KOPT-K1 (cell line): ENCODE measurements at regions not wholly inside any gene's neighbourhood (a gene's known extent, or its start where the extent isn't known, plus 50 kb on each side); places are given as distances from the start of the nearest gene placed in this dataset.

Experiments
- H3K27ac ChIP-seq: fragments of 200-600 bp; sonication (generic); 2 replicates; pipeline ENCODE4 v1.5.1; 2016; ENCODE audit warnings: antibody characterized with exemption, mild to moderate bottlenecking, low read depth, low read length; ENCODE audit not compliant: poor library complexity, severe bottlenecking
- H3K36me3 ChIP-seq: fragments of 200-600 bp; sonication (generic); 2 replicates; pipeline ENCODE4 v1.5.1; 2017; ENCODE audit warnings: antibody characterized with exemption, mild to moderate bottlenecking, low read length, moderate library complexity; ENCODE audit not compliant: insufficient read depth
- H3K9me3 ChIP-seq: fragments of 200-600 bp; sonication (generic); 2 replicates; pipeline ENCODE4 v1.5.1; 2017; ENCODE audit warnings: antibody characterized with exemption, low read length, mild to moderate bottlenecking; ENCODE audit not compliant: insufficient read depth, poor library complexity, severe bottlenecking

DNA sequence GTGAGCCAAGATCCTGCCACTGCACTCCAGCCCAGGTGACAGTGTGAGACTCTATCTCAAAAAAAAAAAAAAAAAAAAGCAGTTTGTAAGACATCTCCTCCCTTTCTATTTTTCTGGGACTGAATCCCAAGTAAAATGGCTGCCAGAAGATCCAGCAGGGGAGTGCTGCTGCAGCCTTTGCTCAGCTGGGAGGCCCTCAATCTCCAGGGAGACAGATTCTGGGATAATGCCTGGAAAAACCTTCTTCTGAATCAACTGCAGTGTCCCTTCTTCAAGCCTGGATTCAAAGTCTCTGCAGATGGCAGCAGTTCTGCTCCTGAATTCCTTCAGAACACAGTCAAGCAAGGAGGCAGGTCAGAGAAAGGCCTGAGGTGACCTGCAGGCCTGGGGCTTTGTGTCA, 191.0 kb upstream of the NRIP1 start:
- H3K9me3 ChIP-seq: no peaks in the 10 kb centered on the region
- no peak overlapping the region for H3K27ac ChIP-seq
- H3K36me3 ChIP-seq: no peaks in the 10 kb centered on the region

GRCh38 chr21:15256996-15257395, 192.2 kb upstream of the NRIP1 start:
- Histone ChIP-seq H3K9me3 (no peaks in the 10 kb centered on the region), H3K36me3 (no peaks in the 10 kb centered on the region), H3K27ac (no peak overlapping the region)

DNA sequence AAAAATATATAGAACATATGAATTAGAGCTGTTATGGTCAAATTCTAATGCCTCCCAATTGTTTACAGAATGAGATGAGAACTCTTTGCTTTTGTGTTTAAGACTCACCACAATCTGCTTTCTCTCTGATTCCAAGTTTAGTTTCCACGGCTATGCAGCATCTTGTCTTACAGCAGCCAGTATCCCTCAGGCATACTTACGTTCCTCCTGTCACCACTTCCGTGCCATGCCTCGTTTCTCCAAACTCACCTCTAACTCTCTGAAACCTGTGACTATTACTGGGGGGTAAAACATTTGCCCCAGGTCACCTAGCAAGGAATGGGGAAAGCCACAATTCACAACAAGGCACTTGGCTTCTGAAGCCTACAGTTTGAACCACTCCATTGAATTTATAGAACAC, 192.8 kb upstream of the NRIP1 start:
- H3K9me3 ChIP-seq: no peaks in the 10 kb centered on the region
- no peaks in the 10 kb centered on the region for H3K36me3 ChIP-seq
- H3K27ac ChIP-seq: no peak overlapping the region

DNA sequence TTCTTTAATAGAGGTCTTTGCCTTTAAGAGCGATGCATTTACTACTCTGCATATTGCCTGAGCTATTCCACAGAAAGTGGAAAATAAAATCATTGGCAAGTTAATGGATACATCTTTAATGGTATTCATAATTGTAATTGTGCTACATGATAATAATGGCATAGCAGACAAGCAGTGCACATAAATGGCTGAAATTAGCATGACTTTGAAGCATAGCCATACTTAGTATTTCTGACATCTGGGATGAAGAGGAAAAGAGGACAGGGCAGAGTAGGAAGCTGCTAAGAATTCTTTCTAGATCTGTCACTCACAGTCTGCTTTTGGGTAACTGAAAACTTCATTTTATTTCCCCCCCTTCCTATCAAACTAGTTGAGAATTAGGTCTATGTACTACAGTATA, 195.0 kb upstream of the NRIP1 start:
- H3K36me3 ChIP-seq: no peaks in the 10 kb centered on the region
- no peak overlapping the region for H3K27ac ChIP-seq
- H3K9me3 ChIP-seq: no peaks in the 10 kb centered on the region

- Histone ChIP-seq H3K27ac (no peak overlapping the region), H3K36me3 (no peaks in the 10 kb centered on the region), H3K9me3 (no peaks in the 10 kb centered on the region)
Observed at GRCh38 chr21:15260604-15261003, 195.8 kb upstream of the NRIP1 start.

DNA sequence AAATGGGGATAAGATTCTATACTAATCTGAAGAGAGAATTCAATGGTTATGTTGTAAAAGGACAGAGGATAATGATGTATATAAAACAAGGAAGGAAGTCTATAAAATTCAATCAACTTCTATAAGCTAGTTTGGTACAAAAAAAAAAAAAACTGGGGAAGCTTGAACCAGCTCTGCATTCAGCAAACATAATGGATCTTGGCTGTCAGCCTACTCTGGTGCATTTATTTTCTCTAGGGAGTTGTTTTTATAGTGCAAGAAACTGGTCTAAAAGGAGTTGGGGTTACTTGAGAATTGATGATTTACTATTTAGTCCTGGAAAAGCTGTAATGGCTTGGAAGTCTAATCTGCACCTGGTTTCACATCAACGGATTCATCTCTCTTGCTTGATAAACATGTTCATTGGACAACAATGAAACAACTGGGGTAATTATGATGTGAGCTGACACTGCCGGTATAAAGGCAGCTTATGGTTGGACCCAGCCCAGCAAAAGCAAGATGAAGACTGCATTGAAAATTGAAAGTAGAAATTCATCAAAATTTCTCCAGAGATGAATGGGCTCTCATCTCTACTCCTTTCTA, 199.4 kb upstream of the NRIP1 start:
- no peaks in the 10 kb centered on the region for H3K36me3 ChIP-seq
- no peaks in the 10 kb centered on the region for H3K9me3 ChIP-seq
- no peak overlapping the region for H3K27ac ChIP-seq

GRCh38 chr21:15272171-15272570, 207.4 kb upstream of the NRIP1 start:
- no peak overlapping the region for H3K27ac ChIP-seq
- H3K36me3 ChIP-seq: no peaks in the 10 kb centered on the region
- H3K9me3 ChIP-seq: no peaks in the 10 kb centered on the region

GRCh38 chr21:15272591-15272990, 207.8 kb upstream of the NRIP1 start:
- Histone ChIP-seq H3K36me3 (no peaks in the 10 kb centered on the region), H3K9me3 (no peaks in the 10 kb centered on the region), H3K27ac (no peak overlapping the region)

- Histone ChIP-seq H3K27ac (no peak overlapping the region), H3K36me3 (no peaks in the 10 kb centered on the region), H3K9me3 (no peaks in the 10 kb centered on the region)
Observed at GRCh38 chr21:15273244-15273643, 208.4 kb upstream of the NRIP1 start.

- Histone ChIP-seq H3K9me3 (no peaks in the 10 kb centered on the region), H3K36me3 (no peaks in the 10 kb centered on the region), H3K27ac (no peak overlapping the region)
Observed at GRCh38 chr21:15274701-15275485, 210.1 kb upstream of the NRIP1 start.

DNA sequence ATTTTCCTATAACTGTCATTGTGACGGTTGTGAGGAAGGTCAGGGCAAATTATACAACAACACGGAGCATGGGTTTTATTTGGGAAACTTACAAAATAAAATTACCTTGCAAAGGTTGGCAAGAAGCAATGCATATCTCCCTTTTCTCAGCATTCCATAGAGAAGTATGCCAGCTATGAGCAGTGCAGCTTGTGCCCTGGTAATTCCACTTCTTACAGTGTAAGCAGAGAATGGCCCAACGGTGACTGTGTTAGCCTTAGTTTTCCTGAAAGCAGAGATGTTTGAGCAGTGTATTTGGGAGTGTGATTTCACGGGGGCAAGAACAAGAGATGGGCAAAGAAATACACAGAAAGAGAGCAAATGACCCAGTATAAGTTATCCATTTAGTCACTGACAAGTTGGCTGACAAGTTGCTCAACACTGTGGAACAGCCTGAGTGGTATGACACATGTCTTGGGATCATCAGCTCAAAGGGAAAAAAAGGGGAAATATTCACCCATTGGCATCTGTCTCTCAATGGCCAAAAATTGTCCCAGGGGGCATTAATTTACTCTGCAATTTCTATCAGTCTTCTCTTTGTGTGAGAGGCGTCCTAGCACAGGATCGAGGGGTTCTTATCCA, 210.9 kb upstream of the NRIP1 start:
- no peak overlapping the region for H3K27ac ChIP-seq
- no peaks in the 10 kb centered on the region for H3K36me3 ChIP-seq
- H3K9me3 ChIP-seq: no peaks in the 10 kb centered on the region

DNA sequence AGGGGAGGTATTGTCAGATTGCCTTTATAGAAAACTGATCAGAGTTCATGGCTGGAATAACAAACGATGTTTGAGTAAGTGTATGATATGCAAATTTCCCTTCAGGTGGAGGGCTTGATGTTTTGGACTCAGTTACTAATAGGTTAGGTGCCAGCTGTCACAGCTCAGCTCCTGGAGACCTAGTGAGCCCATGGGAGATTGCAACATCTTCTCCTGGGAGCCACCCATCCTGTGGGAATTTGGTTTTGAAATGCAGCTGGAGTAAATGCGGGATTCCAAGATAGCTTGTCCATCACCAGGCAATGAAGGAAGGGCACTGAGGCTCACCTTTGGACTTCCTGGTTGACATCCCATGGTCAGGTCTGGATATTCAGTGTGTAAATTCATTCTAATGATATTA, 211.4 kb upstream of the NRIP1 start:
- Histone ChIP-seq H3K36me3 (no peaks in the 10 kb centered on the region), H3K9me3 (no peaks in the 10 kb centered on the region), H3K27ac (no peak overlapping the region)

- H3K36me3 ChIP-seq: no peaks in the 10 kb centered on the region
- no peak overlapping the region for H3K27ac ChIP-seq
- no peaks in the 10 kb centered on the region for H3K9me3 ChIP-seq
Observed at GRCh38 chr21:15277466-15277865, 212.7 kb upstream of the NRIP1 start.

DNA sequence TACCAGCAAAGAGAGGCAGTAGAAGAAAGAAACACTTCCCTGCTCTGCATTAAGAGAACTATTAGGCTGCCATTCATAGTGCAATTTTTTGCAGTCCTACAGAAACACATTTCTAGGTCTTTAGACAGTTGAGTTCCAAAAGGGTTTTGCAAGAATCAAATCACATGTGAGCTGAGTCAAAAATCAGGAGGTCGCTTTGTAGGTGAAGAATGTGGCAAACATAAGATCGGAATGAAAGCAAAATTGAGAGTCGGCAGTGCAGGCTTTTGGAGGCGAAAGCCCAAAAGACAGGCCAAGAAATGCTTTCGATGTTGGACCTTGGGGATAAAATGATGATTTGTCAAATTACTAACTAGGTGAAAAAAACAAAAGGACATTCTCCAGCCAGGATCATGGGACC, 213.5 kb upstream of the NRIP1 start:
- no peaks in the 10 kb centered on the region for H3K36me3 ChIP-seq
- H3K27ac ChIP-seq: no peak overlapping the region
- H3K9me3 ChIP-seq: no peaks in the 10 kb centered on the region

GRCh38 chr21:15278851-15279250, 214.1 kb upstream of the NRIP1 start:
- H3K36me3 ChIP-seq: no peaks in the 10 kb centered on the region
- no peak overlapping the region for H3K27ac ChIP-seq
- no peaks in the 10 kb centered on the region for H3K9me3 ChIP-seq

- no peaks in the 10 kb centered on the region for H3K9me3 ChIP-seq
- no peaks in the 10 kb centered on the region for H3K36me3 ChIP-seq
- H3K27ac ChIP-seq: no peak overlapping the region
Observed at GRCh38 chr21:15279482-15279881, 214.7 kb upstream of the NRIP1 start.
